HG03565 (cell line): ENCODE measurements at regions not wholly inside any gene's neighbourhood (a gene's known extent, or its start where the extent isn't known, plus 50 kb on each side); places are given as distances from the start of the nearest gene placed in this dataset.
"Not testable (repeated sequence)": the region's sequence is repeated elsewhere in the genome, so short reads cannot be mapped to it uniquely, and the experiment has no call there.

Source experiments
- ATAC-seq: cut with Tn5 transposase; IDR thresholded peaks from one replicate; pipeline ENCODE4 v1.9.1; 2021; ENCODE audit warnings: mild to moderate bottlenecking, moderate library complexity; ENCODE audit not compliant: unreplicated experiment

DNA sequence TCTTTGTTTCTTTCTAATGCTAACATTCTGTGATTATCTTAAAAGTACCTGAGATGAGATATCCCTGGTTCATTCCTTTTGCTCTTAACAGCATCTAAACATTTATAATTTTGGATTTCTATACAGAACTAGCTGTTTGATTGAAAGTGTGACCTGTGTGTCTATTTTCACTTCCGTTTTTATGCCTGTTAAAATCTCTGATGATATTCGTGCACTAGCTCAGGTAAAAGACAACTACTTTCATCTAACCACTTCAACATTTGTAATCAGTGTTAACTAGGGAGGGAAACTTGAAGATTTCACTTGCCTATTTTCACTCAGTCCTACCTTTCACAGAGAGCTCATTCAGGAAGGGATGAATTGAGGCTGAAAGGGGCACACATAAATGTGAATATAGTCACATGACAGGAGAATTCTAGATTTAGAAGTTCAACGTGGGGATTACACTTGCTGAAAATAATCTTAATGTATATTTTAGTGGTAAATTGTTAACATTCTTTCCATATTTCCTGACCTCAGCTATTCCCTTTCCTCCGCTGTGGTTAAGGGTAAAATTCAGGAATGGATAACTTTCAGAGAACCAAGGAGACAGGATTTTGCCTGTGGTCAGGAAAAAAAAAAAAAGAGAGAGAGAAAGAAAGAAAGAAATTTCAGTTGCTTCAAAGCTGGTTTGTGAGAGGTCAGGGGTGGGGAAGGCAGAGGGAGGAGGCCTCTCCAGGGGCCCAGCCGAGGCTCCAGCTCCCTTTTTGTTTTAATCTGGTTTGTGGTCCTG is 159.8 kb upstream of the TSC22D2 start:
- ATAC-seq: no peak

DNA sequence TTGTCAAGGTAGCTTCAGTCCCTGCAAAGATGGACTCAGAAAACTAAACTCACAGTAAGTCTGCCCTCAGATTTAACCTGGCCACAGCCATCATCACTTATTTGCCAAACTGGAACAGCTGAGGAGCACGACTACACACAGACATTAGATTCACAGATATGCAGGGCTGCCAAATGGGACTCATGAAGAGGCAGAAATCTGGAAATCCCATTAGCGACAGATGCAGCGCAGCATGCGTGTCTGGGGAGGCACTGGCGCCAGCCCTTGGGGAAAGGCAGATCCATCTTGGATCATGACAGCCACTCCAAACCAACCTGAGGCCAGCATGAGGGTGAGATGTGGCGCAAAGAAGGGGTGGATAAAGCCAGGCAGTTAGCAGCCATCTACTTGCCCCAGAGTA is 160.7 kb upstream of the TSC22D2 start:
- no peak for ATAC-seq

DNA sequence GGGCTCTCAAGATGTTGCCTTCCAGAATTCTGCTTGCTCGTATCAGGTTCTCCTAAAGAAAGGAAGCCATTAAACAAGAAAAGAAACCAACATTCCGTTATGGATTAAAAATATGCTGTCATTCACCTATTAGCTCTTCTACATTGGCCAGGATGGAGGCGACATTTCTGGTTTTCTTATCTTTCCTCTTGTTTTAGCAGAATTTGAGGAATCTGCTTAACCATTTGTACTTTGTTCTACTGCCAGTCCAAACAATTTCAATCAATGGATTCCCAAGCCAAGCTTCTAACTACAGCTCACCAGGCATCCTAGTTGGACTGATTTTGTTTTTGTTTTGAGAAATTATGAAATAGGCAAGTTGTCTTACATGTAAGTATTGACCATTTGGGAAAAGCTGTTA is 164.6 kb upstream of the TSC22D2 start:
- ATAC-seq: no peak

DNA sequence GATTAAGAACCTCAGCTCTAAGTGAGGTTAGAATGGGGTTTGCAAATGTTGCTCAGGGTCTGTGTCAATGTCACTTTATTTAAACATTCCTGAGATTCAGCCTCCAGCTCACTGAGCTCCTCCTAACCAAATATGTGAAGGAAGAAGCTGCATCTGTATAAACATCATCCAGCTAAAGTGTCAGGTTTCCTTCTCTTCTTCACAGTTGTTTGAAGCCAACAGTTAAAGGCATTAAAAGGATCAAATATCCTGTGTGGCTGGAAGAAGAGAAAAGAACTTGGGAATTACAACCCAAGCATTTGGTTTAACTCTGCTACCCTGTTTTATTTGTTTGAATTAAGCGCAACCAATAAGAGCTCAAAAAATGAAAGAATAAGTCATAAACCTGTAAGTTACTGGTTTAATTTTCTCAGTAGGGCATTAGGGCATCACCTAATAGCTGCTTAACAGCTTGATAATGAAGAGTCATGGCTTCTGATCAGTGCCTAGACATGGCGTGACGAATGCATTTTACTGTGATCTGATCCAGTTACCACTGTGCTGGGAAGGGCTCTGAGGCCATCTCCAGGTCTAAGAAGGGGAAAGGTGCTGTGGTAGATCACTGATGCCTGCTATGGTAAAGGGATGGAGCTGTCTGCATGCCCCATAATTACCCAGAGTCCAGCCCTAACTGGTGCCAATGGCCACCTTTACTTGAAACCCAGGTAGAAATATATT is 165.7 kb upstream of the TSC22D2 start:
- no peak for ATAC-seq

DNA sequence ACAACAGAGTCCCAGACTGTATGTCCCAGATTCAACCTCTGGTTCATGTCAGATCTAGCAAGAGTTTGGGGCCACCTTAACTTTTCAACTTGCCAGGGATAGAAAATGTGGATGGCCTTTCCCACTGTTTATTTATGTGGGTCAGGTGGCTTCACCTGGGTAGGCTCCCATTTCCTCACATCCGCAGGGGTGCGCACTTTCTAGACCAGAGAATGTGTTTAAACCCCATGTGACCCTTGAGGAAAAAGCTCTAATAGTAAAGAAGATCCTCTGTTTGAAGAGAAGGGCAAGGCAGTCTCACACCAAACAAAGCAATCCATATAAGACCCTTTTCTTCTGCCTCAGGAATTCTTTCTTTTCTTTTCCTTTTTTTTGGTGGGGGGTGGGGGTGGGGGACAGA is 167.2 kb upstream of the TSC22D2 start:
- no peak for ATAC-seq

DNA sequence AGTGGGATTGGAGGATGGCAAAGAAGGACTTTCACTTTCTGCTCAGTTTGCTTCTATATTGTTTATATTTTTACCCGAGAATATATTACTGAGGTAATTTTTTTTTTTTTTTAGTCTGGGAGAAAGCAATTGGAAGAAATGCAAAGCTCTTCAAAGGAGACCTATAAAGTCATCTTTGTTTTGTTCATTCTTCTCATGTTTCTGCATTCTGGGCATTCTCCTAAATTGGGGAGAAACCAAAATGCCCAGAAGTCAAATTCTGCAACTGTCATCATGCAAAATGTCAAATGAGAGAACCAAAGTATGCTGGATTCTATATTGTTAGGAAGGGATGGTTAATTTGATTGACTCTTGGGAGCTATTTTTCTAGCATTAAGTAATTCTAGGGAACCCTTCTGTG is 168.3 kb upstream of the TSC22D2 start:
- no peak for ATAC-seq

DNA sequence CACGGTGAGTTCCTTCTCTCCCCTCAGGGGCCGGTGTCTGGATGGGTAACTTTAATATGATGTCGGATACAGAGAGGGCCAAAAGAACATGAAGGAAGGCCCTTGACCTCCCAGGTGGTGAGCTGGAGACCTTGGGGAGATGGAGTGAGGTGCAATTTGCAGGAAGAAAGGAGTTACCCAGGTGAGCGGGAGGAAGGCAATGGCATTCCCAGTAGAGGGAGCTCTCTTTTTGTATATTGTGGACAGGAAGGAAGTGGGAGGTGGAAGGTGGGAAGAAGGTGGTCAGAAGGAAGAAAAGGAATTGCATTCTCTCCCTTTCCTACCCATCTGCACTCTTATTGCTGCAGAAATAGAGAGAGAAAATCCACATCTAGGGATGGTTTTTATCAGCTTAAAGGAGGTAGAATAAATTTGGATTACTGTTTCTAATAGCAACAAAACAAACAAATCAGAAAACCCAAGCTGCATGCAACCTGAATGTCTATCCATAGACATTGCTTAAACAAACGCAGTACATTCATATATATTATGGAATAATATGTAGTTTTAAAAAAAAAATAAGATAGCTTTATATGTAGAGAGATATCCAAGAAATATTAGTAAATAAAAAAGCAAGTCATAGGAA is 169.0 kb upstream of the TSC22D2 start:
- ATAC-seq: no peak

DNA sequence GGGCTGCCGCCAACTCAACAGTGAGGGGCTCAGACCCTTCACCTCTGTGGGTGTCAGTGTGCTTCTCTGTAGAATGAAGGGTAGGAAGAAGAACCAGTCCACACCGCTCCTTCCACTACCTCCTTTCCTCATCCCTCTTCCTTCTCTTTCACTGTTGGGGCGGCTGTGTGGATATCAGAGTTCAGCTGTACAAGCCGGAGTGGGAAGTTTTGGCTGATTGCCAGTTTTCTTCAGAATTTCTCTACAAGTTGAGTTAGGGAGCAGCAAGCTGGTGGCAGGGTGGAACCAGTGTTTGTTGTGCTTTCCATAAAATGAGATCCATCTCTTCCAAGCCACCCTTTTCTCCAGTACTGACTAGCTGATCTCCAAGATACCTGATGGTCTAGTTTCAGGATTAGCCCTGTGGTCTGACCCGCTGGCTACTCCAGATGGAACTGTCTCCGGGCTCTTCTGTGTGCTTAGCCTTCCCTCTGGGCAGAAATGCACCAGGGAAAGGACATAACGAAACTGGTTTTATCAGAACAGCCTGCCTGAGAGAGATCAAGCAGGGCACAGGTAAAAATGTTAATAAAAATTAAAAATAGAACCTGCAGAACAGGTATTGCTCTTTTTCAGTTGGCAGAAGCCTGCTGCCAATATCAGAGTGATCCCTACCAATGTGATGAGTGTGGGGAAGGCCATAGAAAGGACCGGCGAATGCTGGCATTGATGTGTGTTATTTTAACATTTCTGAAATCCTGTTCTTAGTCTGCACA is 169.9 kb upstream of the TSC22D2 start:
- no peak for ATAC-seq

DNA sequence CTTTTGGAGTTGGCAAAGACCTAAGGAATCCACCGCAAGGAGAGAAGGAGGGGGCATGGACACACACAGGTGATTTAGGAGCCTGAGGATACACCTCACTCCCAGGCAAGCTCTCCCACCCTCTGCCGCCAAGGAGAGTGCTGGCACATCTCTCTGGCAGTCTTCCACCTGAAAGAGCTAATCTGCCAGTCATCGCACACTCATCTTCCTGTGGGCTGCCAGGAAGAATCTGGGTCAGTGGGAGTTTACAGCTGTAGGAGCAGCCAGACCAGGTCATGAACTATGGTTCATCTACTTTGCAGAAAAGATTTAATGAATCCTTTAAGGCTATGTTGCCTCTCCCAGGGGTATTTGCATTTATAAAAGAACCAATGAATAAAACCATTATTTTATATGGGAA is 170.6 kb upstream of the TSC22D2 start:
- no peak for ATAC-seq

DNA sequence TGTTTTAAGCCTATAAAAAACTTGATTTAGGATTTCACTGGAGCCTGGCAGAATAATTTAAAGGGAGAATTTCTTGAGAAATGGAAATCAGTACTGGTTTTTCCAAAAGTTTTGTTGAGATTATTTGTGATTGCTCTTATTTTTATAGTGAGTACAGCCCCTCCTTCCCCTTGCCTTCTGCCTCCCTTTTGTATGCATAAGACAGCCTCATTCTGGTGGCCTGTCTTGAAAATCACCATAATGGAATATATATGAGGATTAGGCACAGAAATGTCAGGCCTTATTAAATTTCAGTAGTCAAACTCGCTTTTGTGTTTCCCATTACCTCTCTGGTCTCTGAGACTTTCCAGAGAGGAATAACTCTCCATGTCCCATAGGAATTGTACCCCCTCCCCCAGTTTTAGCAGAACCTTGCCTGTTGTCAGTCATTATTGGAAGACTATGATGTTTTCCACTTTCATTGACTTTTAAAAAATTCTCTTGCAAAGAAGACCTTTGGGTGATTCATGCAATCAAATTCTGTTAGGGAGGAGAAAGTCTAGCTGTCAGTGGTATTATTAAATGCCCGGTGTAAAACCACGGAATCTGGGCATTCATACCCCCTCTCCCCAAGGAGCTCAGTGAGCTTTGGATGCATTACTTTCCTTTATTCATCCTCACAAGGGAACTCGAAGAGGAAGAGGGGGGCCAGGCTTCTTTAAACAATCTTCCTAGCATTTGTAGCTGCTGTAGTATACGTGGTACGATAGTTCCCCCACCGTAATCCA is 171.6 kb upstream of the TSC22D2 start:
- no peak for ATAC-seq

DNA sequence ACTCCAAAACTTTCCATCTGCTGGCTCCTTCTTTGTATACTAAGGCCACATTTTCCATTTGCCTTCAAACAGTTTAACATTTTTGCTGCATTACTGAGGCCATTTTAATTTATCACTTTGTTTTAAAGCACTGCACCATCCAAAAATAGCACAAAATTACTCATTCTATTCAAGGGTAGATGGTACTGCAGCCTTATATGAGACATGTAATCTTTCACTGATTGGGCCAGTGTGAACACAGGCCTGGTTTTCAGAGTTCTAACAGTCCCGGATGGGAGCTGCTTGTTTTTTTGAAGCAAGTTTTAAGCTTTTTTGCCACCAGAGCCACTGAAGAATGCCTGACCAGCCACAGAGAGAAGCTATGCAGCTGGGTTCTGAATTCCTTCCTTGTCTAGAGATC is 172.3 kb upstream of the TSC22D2 start:
- no peak for ATAC-seq

DNA sequence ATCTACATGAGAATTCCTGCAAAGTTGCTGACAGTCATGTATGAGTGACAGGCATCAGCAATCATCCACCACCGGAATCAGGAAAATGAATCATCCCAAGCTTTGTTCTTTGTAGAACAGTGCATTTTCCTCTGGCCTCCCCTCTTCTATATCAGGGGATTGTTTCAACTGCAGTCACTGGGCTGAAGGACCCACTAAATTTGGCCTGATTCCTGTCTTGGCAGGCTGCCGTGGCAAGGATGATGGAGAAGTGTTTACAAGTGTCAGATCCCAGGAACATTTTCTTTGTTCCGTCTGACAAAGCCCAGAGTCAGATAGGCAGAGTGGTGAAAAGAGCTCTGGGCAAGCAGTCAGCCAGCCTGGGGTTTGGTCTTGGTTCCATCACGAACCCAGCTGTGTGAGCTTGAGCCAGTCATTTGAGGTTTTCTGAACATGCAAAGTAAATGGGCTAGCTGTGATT is 175.1 kb upstream of the TSC22D2 start:
- ATAC-seq: no peak

DNA sequence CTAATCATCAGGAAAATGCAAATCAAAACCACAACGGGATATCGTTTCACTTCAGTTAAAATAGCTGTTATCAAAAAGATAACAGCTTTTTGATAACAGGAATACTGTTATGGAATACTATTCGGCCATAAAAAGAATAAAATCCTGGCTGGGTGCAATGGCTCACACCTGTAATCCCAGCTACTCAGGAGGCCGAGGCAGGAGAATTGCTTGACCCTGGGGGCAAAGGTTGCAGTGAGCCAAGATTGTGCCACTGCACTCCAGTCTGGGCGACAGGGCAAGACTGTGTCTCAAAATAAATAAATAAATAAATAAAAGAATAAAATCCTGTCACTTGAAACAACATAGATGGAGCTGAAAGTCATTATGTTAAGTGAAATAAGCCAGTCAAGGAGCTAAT is 178.1 kb upstream of the TSC22D2 start:
- ATAC-seq: no peak

DNA sequence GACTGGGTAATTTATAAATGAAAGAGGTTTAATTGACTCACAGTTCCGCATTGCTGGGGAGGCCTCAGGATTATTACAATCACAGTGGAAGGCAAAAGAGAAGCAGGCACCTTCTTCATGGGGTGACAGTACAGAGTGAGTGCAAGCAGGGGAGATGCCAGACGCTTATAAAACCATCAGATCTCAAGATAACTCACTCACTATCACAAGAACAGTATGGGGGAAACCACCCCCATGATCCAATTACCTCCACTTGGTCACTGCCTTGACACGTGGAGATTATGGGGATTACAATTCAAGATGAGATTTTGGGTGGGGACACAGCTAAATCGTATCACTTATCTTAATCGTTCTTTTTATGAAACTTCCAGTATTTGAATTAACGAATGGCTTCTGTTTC is 179.5 kb upstream of the TSC22D2 start:
- ATAC-seq: not testable (repeated sequence)

DNA sequence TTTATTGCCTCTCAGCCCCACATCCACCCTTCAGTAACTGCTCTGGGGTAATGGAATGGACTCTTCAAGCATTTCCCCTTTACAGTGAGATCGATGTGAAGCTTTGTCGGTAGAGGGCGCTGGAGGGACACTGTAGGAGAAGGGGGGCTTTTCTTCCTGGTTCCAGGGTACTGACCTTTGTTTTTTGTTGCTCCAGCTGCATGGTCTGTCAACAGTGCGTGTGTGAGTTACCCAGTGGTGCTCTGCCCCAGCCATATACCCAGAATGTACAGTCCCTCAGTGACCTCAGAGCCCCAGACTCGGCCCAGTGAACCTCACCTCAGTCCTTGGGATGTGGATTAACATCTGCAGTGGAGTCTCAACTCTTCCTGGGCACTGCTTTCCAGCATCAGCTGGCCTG is 180.3 kb upstream of the TSC22D2 start:
- ATAC-seq: no peak

DNA sequence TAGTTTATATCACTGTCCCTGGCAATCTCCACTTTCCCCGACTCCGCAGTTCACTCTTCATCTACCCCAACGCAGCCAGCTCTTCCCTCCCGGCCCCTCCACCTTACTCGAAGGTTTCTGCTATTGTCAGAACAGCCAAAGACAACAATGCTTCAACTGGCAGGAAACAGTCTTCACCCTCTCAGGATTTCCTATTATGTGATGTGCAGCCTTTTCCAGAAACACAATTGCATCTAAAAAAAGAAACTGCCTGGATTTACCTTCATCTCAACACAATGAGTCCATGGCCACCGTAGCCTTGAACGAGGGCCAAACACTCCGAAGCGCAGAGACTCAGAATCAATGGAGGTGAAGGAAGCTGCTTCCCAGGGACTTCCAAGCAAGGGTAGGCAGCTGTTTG is 182.1 kb upstream of the TSC22D2 start:
- ATAC-seq: no peak

DNA sequence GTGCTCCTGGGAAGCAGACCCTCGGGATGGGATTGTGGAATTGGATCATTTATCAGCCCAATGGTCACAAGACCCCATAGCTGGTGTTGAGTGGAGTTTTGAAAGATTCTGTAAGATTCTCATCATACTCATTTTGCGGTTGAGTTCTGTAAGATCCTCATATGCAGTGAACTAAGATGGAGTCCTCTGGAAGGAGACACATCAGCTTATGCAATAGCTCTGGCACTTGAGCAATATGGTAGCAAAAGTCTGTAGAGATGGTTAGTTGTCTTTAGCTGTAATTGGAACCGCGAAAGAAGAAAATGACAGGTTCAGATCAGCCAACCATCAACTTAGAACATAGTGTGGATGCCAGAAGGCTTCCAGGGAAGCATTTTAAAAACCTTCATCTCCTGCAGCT is 184.5 kb upstream of the TSC22D2 start:
- no peak for ATAC-seq

DNA sequence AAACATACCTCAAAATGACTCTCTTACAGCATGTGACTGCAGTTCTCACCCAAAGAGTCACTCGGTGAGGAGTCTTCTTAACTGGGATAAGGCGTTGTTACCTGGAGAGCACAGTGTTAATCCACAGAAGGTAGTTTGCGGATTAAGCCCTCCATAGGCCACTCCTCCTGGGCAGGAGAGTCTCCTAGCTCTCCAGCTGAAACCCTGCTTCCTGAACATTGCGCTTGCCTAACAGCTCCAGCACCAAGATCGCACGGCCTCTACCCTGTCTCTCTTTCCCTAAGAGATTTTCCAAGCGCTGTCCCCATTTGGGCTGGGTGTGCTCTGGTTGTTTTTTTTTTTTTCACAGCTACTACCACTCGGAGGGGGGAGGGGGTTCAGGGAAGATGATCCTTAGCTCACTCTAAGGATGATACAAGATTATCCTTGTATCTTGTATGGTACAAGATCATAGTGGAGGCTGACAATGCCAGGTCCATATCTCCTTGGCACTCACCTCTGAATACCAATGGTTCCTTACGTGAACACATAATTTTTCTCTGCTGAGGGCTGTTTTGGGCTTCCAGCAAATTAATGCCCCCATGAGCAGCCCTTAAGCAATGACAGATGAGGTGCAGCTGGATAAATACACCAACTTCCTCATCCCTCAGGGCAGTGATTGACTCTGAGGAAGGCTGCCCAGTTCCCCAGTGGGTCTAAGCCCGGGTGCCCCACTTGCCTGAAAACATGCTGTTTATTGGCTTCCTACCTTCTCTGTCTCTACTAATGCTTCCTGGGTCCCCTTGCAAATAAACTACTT is 185.2 kb upstream of the TSC22D2 start:
- ATAC-seq: no peak

DNA sequence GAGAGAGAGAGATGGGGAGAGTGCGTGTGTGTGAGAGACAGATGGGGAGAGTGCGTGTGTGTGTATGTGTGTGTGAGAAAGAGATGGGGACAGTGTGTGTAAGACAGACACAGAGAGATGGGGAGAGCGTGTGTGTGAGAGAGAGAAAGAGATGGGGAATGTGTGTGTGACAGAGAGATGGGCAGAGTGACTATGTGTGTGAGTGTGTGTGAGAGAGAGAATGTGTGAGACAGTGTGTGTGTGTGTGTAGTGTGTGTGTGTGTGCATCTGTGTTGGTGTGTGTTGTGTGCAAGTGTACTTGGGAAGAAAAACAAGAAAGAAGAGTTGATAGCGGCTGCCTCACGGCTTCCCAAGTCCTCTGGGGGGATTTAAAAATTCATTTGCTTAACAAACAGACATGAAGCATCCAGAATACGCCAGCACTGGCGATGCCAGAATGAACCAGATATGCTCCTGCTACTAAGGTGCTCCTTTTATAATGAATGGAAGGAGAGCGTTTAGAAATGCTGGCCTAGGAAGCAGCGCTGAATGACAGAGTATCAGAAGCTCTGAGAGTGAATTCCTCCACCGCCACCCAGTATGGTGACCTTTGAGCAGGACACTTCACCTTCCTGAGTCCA is 186.1 kb upstream of the TSC22D2 start:
- ATAC-seq: no peak
